GM18873 (cell line): ENCODE measurements at regions not wholly inside any gene's neighbourhood (a gene's known extent, or its start where the extent isn't known, plus 50 kb on each side); places are given as distances from the start of the nearest gene placed in this dataset.

Source experiments
- ATAC-seq: cut with Tn5 transposase; IDR thresholded peaks from one replicate; pipeline ENCODE4 v1.9.1; 2021; ENCODE audit warnings: mild to moderate bottlenecking, moderate library complexity, moderate number of reproducible peaks; ENCODE audit not compliant: unreplicated experiment, low FRiP score

DNA sequence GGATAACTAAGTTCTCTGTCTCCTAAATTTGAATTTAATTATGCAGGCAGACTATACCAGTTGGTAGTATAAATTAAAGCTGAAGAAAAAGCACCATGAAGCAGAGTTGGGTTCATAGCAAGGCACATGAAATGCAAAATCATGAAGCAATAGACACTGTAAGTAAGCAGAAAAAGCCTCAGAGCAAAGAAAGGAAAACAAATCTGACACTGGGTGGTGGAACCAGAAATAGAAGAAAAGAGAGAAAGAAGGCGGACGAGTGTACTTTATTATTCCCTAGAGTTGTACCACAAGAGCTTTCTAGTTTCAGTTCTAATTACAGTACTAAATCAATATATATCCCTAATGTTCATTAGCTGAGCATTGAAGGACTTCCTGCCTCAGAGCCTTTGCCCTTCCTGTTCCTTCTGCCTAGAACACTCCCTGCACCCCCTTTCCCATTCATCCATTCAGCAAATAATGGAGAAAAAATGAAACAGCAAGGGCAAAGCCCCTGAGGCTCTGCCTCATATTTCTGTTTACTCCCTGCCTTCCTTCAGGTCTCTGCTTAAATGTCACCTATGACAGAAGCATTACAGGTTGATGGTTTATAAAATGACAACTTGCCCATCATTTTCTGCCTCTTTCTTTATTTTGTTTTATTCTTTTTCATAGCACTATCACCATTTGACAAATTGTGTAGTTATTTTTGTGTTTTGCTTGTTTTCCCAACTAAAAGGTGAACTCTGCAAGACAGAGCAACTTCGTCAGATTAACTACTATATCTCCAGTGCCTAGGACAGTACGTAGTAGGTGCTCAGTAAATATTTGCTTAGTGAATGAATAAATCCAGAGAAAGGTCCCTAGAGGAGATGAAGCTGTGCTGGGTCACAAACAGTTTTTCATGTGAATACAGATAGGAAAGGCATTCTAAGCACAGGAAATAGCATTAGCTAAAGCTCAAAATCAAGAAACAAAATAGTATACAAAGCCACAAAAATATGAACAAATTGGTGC, 154.0 kb upstream of the RASGEF1B start:
- no peak for ATAC-seq

DNA sequence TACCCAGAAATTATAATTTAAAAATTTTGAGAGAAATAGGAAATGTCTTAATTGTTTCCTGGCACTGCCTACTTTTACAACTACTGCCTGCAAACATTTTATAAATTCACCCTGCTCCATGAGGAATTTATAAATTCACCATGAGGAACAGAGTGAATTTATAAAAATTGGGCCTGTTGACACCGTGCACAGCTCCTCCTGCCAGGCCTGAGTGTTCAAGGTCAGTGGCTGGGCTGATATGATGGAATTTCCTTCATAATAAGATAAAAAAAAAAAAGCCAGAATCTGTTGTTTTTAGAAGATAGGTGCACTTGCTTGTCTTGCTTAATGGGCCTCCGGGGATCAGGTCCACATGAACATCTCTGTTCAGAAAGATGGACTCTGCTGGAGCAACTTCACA, 151.7 kb upstream of the RASGEF1B start:
- no peak for ATAC-seq

DNA sequence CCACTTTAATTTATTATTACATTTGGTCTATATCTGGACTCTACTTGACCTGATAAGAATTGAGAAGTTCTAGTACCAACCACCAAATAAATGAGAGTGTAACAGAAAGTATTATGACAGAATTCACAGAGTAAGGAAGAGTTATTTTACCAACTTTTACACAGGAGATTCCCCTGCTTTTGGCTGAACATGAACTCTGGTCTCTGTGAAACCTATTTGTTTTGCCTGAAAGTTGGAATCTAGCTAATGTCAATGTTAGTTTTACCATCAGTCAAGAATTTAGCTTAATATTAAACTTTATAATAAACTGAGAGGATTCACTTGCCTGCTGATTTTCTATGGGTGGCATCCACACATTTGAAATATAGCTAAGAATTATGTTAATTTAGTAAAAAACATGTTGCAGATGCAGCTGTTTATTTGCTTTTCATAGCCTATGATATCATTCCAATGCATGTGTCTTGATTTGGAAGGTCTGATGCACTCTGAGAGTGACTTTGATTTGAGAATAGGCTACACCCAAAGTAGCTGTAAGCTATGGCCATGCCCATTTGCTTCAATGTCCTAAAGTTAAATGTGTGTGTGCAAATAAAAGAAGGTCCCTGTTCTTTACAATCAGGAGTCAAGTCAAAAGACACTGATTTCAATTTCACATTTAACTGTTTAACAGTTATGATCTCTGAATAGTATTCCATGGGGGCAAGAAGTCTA, 150.9 kb upstream of the RASGEF1B start:
- no peak for ATAC-seq

DNA sequence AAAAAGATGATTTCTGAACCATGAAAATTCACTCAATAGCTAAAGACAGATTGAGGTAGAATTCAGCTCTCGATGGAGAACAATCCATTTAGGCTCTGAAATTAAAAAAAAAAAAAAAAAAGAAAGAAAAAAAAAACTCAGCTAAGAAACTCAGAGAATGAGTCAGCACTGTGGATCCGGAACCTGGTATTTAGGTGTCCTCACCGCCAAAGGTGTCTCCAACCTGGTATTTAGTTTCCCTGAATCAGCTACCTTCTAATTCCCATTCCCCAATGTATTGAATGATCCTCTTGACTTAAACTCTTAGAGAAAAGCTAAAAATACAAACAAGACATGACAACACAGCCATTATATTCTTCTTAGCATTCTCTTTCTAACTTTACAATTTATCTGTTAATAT, 150.3 kb upstream of the RASGEF1B start:
- no peak for ATAC-seq

DNA sequence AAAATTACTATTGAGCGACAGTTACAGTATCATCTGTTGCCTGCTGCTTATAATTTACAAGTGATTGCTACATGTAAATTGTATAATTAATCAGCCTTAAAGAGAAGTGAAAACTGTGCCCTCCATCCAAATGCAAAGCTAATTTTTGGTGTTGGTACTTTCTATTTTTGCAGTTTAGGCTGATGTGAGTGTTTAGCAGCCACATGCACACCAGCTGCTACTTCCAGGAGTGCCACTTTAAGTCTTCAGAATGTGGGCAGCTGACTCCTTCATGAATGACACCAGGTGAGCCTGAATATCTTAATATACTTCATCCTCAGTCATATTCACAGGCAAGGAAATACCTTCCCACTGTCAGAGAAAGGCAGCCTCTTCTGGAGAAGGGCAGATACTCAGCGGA, 149.8 kb upstream of the RASGEF1B start:
- ATAC-seq, result no peak

DNA sequence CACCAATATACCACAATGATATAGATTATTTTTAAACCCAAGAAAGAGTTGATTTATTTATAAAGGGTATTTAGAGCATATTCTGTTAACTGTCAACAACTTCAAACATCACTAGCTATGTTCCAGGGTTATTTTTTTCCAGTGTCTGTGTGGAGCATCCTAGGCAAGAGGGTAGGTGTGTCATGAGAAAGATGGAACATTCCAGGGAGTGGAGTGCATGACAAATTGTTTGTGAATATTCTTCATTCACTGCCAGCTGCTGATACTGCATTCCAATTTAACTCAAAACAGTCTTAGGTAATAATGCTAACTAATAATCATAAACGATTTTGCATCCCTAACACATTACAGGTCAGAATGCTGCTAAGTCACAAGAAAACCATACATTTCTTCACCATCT, 148.7 kb upstream of the RASGEF1B start:
- no peak for ATAC-seq

DNA sequence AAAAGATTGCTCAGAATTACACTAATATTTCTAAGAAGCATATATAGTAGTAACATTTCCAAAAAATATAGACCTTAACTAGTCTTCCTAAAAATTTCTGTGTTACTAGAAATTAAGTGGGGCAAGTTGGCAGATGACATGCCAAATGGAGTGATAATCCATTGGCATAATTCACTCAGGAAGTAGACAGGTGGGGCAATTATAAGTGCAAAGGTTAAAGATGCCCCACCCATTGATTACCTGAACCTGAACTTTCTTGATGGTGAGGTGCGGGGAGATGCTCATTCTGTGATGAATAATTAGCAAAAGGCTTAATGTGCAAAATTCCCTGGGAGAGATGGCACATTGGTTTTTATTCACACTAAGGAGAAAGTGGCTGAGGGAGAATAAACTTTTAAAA, 145.8 kb upstream of the RASGEF1B start:
- no peak for ATAC-seq

DNA sequence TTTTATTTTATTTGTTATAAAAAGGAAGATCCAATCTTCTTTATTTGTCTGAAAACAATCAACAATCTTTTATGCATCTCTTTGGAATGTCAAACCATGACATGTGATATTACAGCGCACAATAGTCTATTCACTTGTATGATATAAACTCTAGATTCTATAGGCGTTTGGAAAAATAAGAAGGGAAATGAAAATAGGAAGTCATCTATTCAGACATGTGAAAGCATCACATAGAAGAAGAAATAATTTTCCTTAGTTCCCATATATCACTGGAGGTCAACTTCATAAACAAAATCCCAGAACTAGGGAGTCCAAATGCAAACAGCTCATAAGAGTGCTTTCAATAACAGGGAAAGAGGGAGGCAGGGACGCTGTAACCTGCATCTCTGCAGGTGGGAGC, 139.5 kb upstream of the RASGEF1B start:
- ATAC-seq, result no peak

DNA sequence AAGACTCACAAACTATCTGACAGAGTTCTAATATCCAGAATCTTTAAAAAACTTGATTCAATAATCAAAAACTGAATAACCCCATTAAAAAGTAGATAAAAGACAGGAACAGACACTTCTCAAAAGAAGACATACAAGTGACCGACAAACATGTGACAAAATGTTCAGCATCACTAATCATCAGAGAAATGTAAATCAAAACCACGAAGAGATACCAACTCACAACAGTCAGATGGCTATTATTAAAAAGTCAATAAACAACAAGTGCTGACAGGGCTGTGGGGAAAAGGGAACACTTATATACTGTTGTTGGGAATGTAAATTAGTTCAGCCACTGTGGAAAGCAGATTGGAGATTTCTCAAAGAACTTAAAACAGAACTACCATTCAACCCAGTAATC, 138.1 kb upstream of the RASGEF1B start:
- ATAC-seq, result no peak

DNA sequence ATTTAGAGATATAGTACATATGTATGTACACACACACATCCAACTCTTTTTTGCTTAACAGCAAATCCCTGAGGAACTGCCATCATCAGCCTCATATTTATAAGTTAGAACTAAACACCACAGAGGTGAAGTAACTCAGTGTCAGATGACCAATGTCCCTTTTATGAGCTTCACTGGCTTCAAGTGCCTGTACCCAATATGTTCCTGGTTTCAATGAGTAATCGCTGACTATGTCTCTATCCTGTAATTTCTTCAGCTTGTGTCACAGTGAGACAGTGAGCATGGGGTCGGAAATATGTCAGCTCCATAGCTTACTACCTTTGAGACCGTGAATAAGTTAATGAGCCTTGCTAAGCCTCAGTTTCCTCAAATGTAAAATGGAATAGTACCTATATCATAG, 136.2 kb upstream of the RASGEF1B start:
- ATAC-seq, result no peak

DNA sequence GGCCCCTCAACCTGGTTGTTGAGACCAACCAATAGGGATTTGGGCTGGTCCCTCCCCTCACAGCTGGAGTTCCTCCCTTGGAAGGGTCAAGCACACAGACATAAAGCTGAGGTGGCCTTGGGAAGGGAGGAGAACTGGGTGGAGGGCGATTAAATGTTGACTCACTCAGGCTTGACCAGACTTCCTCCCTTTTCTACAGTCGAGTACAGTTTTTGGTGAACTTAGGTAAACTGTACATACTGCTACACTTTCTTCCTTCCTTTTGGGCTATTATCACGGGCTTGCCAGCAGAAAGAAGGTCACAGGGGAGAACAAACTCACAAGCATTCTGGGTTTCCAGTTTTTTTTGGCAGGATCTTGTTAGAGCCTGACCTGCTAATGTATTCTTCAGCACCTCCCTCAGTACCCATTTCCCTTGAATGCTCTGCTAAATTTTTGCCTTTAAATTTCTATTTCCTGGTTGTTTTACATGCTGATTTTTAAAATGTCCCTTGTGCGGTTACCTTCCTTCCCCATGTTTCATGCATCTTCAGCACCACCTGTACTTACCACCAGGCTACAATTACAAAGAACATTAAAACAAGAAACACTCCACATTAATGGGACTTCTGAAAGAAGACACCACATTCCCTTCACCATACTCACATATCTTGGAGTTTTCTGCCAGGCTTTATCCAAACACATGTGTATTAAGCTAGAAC, 135.2 kb upstream of the RASGEF1B start:
- ATAC-seq, result no peak

DNA sequence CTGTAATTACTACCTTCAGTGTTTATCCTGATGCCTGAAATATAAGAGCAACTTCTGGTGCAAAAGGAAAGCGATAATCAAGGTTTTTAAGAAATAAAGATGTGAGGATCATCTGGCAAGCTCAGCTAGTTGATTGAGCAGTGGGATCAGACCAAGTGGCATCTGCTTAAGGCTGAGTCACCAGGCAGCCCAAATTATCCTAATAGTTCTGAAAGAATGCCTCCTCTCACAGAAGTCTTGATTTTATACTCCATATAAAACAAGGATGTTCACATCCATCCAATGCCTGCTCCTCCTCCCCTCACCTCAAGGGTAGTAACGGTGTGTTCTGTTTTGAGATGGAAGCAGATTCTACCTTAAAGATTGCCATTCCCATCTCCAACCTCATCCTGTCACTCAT, 134.5 kb upstream of the RASGEF1B start:
- no peak for ATAC-seq

DNA sequence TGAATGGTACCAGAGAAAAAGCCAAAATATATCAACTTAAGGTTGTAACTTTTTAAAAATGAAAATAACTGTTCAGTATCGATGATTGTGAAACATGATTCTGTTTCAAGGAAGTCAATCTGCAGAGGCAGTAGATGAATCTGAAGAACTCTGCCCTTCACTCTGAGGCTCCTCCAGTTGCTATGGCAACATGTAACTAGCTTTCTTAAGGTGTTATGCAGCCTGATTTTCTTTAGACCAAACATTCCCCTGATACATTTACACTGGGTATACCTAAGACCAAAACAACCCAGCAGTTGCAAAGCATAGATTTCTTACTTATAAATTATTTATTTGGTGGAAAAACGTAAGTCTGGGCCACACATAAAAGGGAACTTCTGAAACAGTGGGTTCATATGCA, 133.6 kb upstream of the RASGEF1B start:
- no peak for ATAC-seq

DNA sequence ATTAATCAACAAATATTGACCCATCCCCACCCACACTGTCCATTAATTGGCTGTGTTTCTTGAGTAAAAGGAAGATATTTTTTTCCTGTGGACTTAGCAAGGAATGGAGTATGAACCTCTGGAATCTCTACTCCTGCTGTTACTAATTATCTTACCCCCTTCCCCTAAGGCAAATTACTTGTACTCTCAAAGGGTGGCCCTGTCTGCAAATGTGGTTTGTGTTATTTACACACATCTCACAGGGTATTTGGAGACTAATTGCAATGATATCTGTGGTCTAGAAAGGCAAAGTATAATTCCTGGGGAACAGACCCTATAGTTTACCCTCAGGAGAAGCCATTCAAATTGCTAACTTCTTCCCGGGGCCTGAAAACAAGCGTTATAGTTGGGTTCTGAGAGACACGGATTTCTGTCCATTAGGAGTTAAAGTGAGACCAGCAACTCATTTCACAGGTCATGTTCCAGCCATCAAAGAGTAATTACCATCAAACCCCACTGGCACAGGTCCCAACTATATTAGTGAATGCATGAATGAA, 133.0 kb upstream of the RASGEF1B start:
- no peak for ATAC-seq

DNA sequence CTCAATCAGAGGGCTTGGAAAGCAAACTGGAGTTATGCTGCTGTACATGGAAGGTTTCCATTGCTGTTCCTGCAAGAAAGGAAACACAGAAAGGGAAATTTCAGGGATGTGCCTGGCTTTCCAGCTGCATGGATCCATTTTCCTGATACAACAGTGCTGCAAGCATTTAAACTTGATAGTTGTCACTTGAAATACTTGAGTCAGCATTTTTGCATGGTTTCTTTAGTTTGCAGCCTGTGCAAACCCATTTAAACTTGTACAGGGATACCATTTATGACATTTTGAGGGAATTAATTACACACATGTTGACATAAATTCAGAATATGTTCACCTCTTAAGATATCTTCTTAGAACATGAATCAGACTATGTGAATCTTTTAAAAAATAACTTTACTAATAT, 131.1 kb upstream of the RASGEF1B start:
- ATAC-seq, result no peak

DNA sequence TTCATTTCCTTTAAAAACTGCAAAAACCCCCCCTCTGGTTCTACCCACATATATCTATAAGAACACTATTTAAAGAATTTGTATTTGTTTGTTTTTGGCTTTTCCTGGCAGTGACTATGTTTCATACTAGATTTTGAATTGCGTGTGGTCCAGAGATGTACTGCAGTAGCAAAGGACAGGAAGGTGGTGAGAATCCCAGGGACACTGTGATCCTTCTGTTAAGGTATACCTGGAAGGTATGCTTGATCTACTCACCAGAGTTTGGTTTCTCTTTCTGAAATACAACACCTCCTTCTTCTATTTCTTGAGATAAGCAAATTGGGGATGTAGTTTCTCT, 129.6 kb upstream of the RASGEF1B start:
- ATAC-seq, result no peak

DNA sequence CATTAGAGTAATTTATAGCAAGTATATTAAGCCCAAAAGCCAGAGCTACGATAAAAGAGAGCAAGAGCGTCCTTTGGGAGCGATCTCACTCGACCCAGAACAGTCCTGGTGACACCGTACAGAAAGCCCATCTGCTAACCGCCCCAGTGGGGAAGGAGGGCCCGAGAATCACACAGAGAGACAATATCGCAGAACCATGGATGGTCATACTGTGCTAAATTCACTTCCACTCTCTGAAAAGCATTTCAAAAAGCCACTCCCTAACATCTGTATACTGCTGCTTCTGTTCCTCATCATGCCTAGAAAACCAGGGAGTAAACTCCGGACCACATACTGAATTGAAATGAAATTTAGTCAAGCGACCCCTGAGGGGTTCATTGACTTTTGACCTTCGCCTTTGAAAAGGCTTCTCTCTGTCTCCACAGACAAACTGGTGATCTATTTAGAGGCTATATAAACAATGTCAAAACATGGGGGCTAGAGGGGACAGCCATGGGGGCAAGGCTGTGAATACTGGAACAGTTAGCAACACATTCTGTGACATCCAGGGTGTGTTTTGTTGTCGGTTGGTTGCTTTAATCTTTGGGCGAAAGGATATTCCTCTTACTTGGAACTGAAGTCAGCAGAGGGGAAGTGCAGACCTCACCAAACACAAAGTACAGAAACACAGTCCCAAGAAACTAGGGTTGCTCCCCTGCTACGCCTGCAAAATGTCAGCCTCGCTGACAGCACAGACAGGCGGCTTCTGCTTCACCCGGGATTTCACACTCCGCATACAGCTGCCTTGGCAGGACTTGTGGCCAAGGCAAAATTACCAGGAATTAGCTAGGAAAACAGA, 129.0 kb upstream of the RASGEF1B start:
- ATAC-seq, result no peak

DNA sequence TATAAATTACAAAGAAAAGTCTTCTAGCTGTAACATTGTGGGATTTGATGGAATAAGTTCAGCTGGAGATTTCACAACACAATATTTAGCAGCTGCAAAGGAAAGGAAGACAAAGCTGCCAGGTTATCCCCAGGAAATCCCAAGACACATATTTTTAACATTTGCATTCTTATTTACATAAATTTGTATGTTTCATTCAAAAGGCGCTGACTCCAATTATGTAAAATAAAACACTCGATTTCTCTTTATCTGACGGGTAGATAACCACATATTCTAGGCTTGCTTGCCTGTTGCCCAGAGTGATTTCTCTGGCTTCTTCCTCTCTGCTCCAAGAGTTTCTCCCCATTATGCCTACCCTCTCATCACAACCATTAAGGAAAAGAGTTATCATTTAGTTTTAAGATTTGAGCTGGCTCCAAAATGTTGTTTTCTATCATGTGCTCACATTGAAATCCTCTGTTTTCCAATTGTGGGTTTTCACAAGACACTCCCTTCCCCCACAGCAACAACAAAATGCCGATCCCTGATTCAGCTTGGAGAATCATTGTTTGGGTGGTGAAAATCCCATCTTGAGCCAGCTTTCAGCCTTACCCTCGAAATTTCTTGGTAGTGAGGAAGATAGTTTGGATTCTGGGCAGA, 128.2 kb upstream of the RASGEF1B start:
- no peak for ATAC-seq

DNA sequence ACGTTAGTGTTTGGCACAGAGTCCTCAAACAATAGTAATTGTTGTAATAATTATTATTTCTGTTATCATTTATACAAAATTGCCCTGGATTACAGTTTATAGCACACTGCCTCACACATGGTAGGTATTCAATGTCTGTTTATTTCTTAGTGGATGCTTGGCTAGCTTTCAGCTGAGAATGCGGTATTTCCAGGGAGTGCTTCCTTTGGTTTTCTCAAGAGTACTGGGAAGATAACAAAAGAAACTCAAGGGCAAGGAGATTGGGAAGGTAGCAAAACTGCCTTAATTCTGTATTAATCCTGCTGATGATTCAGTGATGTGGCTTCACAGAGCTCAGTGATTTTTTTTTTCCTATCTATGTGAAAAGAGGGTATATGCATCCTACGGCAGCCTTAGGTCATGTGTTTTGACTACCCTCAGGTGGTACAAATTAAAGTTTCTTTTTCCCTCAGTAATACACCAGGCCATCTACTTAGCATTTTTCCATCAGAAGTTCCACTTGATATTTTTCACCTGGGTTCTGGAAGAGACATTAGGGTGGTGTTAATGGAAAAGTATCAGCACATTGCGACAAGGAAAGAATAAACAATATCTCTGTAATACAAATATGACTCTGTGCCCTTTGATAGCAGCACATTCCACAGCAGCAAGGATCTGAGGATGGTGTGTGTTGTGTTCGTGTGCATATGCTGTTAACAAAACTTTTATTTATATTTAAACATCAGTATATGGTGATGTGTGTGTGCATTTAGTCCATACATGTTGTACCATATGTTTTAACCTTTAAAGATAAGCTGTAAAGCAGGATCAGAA, 124.3 kb upstream of the RASGEF1B start:
- no peak for ATAC-seq
